GM18861 (cell line): ENCODE measurements at regions not wholly inside any gene's neighbourhood (a gene's known extent, or its start where the extent isn't known, plus 50 kb on each side); places are given as distances from the start of the nearest gene placed in this dataset.

Experiments used
- ATAC-seq: cut with Tn5 transposase; IDR thresholded peaks from one replicate; pipeline ENCODE4 v1.9.1; 2021; ENCODE audit not compliant: unreplicated experiment

GRCh38 chr13:34847766-34848165, 94.3 kb upstream of the NBEA start:
- no peak for ATAC-seq

GRCh38 chr13:34849406-34849805, 92.7 kb upstream of the NBEA start:
- ATAC-seq: no peak

GRCh38 chr13:34853161-34853560, 88.9 kb upstream of the NBEA start:
- ATAC-seq: no peak

- ATAC-seq: no peak
Measured at GRCh38 chr13:34857558-34858325, 84.3 kb upstream of the NBEA start.

- no peak for ATAC-seq
Measured at GRCh38 chr13:34862311-34862710, 79.8 kb upstream of the NBEA start.

- no peak for ATAC-seq
Measured at GRCh38 chr13:34862716-34863115, 79.4 kb upstream of the NBEA start.

GRCh38 chr13:34863360-34864135, 78.5 kb upstream of the NBEA start:
- no peak for ATAC-seq

- ATAC-seq: no peak
Measured at GRCh38 chr13:34864671-34865070, 77.4 kb upstream of the NBEA start.

- ATAC-seq: no peak
Measured at GRCh38 chr13:34867590-34867989, 74.5 kb upstream of the NBEA start.

GRCh38 chr13:34868733-34869132, 73.3 kb upstream of the NBEA start:
- no peak for ATAC-seq

- ATAC-seq: no peak
Measured at GRCh38 chr13:34869696-34870095, 72.4 kb upstream of the NBEA start.

GRCh38 chr13:34878329-34878728, 63.7 kb upstream of the NBEA start:
- no peak for ATAC-seq

GRCh38 chr13:34879851-34880250, 62.2 kb upstream of the NBEA start:
- ATAC-seq: no peak

GRCh38 chr13:34881494-34881893, 60.6 kb upstream of the NBEA start:
- no peak for ATAC-seq

GRCh38 chr13:34883396-34883795, 58.7 kb upstream of the NBEA start:
- ATAC-seq: no peak

- ATAC-seq: no peak
Measured at GRCh38 chr13:34884366-34884765, 57.7 kb upstream of the NBEA start.

- ATAC-seq: no peak
Measured at GRCh38 chr13:34886121-34886875, 55.8 kb upstream of the NBEA start.

GRCh38 chr13:34886987-34887386, 55.1 kb upstream of the NBEA start:
- no peak for ATAC-seq
